Ammon's horn (tissue), 1 donor: ENCODE measurements at regions not wholly inside any gene's neighbourhood (a gene's known extent, or its start where the extent isn't known, plus 50 kb on each side); places are given as distances from the start of the nearest gene placed in this dataset.
"Not testable (repeated sequence)": the region's sequence is repeated elsewhere in the genome, so short reads cannot be mapped to it uniquely, and the experiment has no call there.

Experiments
- DNase-seq: peaks from one replicate; pipeline ENCODE4 v3.0.0-alpha.2; 2016; ENCODE audit warnings: low spot score

DNA sequence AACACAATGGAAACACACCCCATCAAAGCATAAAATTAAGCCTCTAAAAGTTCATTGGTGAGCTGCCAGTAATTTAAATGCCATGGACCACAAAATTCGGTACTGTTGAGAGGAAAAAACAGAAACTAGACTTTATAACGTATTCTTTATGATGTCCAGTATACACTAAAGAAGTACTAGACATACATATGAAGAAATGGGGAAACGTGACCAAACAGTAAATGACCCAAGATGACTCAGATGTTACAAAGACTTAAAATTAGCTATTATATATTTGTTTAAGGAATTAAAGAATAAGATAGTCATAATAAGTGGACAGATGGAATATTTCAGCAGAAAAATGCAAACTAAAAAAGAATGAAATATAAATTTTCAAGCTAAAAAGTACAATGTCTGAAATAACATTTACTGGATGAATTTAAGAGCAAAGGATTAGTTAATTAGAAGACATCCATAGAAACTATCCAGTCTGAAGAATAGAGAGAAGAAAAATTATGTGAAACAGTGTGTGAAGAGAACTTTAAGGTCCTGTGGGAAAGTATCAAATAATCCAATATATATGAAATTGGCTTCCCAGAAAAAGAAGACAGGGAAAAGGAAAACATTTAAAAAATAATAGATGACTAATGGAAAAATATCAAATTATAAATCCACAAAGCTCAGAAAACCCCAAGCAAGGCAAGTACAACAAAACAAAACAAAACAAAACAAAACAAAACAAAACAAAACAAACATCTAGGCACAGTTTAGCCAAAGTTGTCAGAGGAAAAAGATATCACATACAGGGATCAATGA lies 69.4 kb downstream of the SAMD9 start:
- DNase-seq: no peak

DNA sequence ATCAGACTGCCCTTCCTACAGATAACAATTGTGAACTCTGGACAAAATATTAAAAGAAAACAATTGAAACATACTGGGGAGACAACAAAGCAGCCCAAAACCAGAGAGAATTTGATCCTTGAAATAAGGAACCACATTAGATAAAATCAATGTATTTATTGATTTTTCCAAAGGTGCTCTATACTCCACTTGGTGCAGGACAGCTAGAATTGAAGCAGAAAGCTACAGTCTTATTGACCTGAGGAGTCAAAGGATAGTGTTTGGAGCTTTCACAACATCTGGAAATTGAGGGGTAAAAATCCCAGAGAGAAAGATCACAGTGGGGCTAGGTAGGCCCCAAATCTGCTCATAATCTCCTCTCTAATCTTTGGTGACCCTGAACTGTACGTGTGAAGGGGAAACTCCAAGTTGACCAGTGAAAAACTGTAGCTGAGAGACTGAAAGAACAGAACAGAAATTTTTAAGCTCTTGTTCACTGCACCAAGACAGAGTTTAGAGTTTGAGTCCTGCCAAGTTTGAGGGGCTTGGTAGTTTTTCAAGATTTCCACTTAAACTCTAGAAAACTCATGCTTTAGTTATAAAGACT lies 70.2 kb downstream of the SAMD9 start:
- DNase-seq: no peak

DNA sequence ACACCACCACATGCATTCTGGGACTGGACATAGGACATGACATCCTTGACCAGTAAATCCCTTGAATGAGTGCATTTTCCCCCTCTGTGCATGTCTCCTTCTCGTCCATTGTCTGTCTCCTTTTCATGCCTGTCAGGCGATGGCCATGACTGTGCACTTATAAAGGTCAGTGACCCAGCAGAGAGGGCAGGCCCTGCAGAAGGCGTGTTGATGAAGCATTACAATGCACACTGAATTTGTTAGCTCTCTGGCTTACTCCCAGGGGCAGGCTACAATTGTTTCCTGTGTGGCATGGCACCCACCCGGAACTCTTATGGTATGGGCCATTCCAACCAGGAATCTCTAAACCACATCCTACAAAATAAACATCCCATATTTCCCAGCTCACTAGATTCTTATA lies 71.1 kb downstream of the SAMD9 start:
- DNase-seq: no peak

- DNase-seq: no peak
Observed at GRCh38 chr7:93044147-93044810, 73.5 kb downstream of the SAMD9 start.

DNA sequence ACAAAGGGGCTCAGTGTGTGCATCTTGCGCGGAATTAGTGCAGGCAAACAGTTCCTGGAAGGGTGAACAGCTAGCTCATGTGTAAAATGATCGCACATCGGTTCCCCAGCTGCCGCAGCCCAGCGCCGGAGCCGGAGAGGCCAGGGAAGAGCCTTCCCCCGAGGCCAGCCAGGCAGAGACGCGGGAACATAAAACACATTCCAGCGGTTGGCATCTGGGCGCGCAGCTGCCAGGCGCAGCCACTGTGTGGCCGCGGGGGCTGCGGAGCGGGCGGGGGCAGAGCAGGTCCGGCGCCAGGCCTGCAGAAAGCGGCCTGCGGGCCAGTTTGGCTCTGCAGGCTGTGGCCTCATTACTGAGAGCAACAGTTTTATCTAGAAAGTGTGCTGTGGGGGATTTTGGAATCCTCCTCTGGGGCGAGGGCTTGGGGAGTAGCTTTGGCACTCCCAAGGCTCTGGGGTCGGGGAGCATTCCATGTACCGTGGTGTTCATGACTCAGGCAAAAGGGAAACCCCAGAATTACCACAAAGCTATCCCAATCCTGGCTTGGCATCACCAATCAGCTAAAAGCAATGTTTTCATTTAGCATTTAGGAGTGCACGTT lies 74.3 kb downstream of the SAMD9 start:
- DNase-seq: no peak

DNA sequence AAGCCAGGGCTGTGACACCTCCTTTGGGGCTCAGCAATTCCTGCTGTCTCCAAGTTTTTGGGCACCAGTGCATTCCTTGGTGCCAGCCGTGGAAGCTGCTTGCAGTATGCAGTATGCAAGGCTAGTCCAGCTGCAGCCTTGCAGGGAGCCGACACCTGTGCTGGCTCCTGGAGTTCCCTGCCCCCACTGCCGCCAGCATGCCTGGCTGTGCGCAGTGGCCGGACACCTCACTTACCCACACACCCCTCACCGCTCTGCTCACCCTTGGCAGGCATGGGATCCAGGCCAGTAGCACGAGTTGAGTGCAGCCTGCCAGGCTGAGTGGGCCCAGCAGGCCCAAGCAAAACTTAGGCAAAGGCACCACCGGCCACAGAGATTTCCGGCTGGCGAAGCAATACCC lies 77.4 kb downstream of the SAMD9 start:
- DNase-seq: no peak

DNA sequence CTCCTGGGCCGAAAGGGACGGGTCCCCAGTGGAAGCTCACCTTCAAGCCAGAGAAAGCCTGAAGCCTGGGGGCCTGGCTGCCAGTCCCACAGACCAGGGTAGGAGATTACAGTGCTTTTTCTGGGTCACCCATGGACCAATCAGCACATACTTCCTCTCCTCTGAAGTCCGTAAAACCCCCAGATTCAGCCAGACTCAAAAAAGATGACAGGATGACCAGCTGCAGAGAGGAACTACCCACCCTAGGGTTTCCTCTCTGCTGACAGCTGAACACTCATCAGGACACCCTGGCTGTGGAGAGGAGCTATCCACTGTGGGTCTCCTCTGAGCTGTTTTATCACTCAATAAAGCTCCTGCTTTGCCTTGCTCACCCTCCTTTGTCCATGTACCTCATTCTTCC lies 78.0 kb downstream of the SAMD9 start:
- no peak for DNase-seq

DNA sequence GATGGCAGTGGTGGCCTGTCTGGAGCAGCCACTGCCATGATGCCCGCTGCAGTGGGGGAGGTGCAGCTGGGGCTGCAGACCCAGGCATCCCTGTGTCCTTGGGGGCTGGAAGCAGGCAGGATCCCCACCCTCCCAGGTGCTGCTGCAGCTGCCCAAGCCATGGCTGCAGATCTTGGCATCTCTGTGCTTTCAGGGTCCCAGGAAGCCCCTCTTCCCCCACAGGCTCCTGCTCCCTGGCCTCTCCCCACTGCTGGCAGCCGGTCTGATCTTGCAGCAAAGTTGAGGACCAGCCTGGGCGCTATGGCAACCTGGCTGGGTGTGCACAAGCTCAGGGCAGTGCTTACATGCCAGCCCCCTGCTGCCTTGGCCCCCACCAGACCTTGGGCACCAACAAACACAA lies 78.5 kb downstream of the SAMD9 start:
- no peak for DNase-seq

- no peak for DNase-seq
Observed at GRCh38 chr7:93036807-93037206, 81.0 kb downstream of the SAMD9 start.

DNA sequence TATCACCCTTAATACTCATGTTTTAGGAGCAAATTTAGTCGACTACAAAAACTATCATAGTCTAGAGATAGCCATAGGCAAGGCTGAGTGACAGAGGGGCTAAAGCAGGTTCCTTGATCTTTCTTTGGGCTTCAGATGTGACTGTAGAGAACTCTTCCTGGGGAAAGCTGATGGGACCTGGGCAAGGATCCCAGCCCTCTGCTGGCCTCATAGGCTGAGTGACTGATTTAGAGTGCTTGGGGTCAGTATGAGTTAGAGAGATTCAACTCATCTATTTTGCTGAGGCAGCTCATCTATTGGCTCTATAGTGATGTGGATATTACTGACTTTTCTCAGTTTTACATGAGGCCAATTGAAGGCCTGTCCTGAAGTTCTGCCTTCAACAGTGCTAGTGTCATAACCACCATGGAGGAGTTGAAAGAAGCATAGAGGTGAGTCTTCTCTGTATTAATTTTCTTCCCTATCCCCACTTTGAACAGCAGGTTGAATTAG lies 81.6 kb downstream of the SAMD9 start:
- no peak for DNase-seq

- no peak for DNase-seq
Observed at GRCh38 chr7:93031795-93032194, 86.0 kb downstream of the SAMD9 start.

- no peak for DNase-seq
Observed at GRCh38 chr7:93030605-93031225, 87.1 kb downstream of the SAMD9 start.

- no peak for DNase-seq
Observed at GRCh38 chr7:93029056-93029455, 88.7 kb downstream of the SAMD9 start.

- no peak for DNase-seq
Observed at GRCh38 chr7:93028610-93029009, 89.2 kb downstream of the SAMD9 start.

DNA sequence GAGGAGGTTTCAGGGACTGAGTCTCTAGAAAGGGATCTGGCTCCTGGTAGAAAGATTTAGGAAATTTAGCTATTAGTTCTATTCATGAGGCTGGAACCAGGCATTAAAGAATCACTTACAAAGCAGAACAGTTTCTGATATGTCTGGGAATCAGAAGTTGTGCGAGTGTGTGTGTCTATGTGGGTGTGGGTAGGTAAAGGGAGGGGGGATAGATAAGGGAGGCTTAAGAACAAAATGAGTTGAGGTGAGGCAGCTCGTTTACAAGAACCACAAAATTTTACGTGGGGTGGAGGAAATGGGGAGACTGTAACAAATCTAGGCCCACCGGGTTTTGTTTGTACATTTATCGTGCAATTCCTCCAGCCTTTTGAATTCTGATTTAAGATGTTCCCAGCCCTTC lies 90.7 kb downstream of the SAMD9 start:
- DNase-seq: no peak

- no peak for DNase-seq
Observed at GRCh38 chr7:93026425-93026824, 91.4 kb downstream of the SAMD9 start.

- DNase-seq: no peak
Observed at GRCh38 chr7:93025389-93025788, 92.4 kb downstream of the SAMD9 start.

DNA sequence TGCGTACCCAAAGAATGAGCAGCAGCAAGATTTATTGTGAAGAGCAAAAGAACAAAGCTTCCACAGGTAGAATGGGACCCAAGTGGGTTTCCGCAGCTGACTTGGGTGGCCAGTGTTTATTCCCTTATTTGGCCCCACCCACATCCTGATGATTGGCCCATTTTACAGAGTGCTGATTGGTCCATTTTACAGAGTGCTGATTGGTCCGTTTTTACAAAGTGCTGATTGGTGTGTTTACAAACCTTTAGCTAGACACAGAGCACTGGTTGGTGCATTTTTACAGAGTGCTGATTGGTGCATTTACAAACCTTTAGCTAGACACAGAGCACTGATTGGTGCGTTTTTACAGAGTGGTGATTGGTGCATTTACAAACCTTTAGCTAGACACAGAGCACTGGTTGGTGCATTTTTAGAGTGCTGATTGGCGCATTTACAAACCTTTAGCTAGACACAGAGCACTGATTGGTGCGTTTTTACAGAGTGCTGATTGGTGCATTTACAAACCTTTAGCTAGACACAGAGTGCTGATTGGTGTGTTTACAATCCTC lies 94.8 kb downstream of the SAMD9 start:
- not testable (repeated sequence) for DNase-seq

DNA sequence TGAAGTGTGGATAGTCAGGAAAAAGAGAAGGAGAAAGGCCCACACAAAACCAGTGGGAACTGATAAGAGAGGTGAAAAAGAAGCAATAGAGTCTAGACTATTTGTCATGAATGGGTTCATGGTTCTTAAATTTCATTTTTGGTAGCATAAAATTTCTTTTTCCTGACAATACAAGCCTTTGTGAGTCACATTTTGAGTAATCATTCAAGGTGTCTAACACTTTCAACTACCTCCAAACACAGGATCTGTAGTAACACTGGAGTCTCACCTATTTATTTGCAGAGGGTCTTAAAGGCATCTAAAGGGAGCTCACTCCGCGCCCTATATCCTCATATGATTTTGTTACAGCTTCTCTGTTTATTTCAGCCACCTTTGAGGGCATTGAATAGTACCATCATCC lies 96.0 kb downstream of the SAMD9 start:
- DNase-seq: no peak

DNA sequence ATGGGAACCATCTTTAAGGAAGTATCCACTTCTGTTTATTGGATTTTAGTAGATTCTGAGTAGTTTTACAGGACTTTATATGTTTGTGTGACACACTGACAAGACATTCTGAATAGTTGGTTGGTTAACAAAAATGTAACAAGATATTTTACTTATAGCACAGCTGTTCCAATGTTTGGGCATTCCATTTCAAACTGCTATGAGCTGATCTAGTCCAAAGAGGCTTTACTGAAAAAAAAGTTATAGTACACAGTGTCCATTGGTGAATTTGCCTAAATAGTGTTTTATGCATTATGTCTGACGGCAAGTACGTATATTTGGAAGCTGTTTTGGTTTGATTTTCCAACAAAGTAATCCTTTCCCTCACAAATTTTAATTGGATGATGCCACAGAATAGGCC lies 99.1 kb downstream of the SAMD9 start:
- no peak for DNase-seq

DNA sequence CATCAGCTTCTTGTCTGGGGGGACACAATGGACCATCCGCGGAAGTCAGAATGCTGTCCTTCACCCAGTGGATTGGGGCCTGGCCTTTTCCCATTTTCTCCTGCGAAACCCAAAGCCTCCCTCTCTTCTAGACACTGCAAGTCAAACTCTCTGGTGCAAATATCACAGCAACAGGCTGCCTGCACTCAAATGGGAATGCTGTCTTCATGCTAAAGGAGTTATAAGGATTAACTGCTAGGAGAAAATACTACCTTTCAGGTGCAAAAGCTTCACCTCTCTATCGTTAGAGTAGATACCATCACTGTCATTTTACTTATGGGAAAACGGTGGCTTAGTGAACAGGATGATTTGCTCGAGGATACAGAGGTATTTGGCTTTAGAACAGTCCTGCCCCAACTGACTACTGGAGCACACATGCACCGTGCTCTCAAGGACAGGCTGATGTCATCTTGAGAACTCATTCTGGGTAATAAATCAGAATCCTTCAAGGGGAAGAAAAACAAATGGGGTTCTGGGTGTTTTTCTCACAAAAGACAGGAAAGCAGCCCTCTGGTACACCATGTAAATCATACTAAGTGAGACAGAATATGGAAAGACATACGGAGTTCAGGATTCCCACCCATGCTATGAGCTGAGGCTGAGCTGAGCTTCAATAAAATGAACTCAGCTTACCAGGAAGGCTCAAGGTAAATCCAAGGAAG lies 100.9 kb downstream of the SAMD9 start:
- no peak for DNase-seq
